ENCODE measurements at regions not wholly inside any gene's neighbourhood (a gene's known extent, or its start where the extent isn't known, plus 50 kb on each side); places are given as distances from the start of the nearest gene placed in this dataset.

DNA sequence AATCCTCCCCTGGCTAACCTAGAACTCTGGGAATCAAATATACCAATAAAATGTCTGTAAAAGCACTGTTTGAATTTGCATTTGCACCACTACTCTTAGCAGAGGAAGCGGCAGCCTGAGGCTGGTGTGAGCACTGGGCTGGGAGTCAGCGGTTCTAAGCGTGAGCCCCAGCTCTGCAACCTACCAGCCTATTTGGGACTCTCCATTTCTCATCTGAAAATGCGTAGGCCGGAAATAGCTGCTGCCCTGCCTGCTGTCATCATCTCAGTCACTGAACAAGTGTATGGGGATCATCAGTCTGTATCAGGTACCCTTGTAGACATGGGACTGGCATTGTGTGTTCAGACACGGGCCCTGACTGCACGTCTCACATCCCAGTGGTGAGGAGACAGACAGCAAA, 194.3 kb downstream of the ANKRD30B start:
- no peak overlapping the region for H3K27ac ChIP-seq (ENCODE audit: low read depth, low read length)
- H3K36me3 ChIP-seq (ENCODE audit: control insufficient read depth, low read length): no peaks in the 10 kb centered on the region
- no peak overlapping the region for H3K4me2 ChIP-seq (ENCODE audit: low read length)
- no peaks in the 10 kb centered on the region for H3K27me3 ChIP-seq (ENCODE audit: control insufficient read depth, low read length)
- H3K4me3 ChIP-seq (ENCODE audit: low read length): no peak overlapping the region
- no peaks in the 10 kb centered on the region for H3F3A ChIP-seq (ENCODE audit: control insufficient read depth, insufficient read depth)
- H3K9me2 ChIP-seq (replicated peaks; ENCODE audit: control insufficient read depth, low read length): no peaks in the 10 kb centered on the region
- H3K9me3 ChIP-seq (ENCODE audit: control insufficient read depth, insufficient read depth, low read length): no peaks in the 10 kb centered on the region; the same call in 1 of the 2 replicates
- H3K4me1 ChIP-seq (ENCODE audit: control insufficient read depth, low read length): no peaks in the 10 kb centered on the region
- H3K79me2 ChIP-seq (ENCODE audit: control insufficient read depth, low read length): no peaks in the 10 kb centered on the region
- TF ChIP-seq, protein P1, sequence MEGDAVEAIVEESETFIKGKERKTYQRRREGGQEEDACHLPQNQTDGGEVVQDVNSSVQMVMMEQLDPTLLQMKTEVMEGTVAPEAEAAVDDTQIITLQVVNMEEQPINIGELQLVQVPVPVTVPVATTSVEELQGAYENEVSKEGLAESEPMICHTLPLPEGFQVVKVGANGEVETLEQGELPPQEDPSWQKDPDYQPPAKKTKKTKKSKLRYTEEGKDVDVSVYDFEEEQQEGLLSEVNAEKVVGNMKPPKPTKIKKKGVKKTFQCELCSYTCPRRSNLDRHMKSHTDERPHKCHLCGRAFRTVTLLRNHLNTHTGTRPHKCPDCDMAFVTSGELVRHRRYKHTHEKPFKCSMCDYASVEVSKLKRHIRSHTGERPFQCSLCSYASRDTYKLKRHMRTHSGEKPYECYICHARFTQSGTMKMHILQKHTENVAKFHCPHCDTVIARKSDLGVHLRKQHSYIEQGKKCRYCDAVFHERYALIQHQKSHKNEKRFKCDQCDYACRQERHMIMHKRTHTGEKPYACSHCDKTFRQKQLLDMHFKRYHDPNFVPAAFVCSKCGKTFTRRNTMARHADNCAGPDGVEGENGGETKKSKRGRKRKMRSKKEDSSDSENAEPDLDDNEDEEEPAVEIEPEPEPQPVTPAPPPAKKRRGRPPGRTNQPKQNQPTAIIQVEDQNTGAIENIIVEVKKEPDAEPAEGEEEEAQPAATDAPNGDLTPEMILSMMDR (IDR thresholded peaks at IDR 0.05; ENCODE audit: low read depth, low read length, poor library complexity, severe bottlenecking): no peak
- no peak for TF ChIP-seq EZH2phosphoT487 (IDR thresholded peaks at IDR 0.05; ENCODE audit: borderline replicate concordance, low read length)
- no peaks in the 10 kb centered on the region for H4K20me1 ChIP-seq (ENCODE audit: control insufficient read depth, insufficient read depth, low read depth, low read length)

GRCh38 chr18:14943486-14943885, 195.5 kb downstream of the ANKRD30B start:
- Histone ChIP-seq H3K79me2 (ENCODE audit: control insufficient read depth, low read length) (no peaks in the 10 kb centered on the region), H3K4me2 (ENCODE audit: low read length) (no peak overlapping the region), H3K4me1 (ENCODE audit: control insufficient read depth, low read length) (no peaks in the 10 kb centered on the region), H3K4me3 (ENCODE audit: low read length) (no peak overlapping the region), H3K9me3 (ENCODE audit: control insufficient read depth, insufficient read depth, low read length) (no peaks in the 10 kb centered on the region; the same call in 1 of the 2 replicates), H3F3A (ENCODE audit: control insufficient read depth, insufficient read depth) (no peaks in the 10 kb centered on the region), H3K27ac (ENCODE audit: low read depth, low read length) (no peak overlapping the region), H3K27me3 (ENCODE audit: control insufficient read depth, low read length) (no peaks in the 10 kb centered on the region), H4K20me1 (ENCODE audit: control insufficient read depth, insufficient read depth, low read depth, low read length) (no peaks in the 10 kb centered on the region), H3K9me2 (replicated peaks; ENCODE audit: control insufficient read depth, low read length) (no peaks in the 10 kb centered on the region), H3K36me3 (ENCODE audit: control insufficient read depth, low read length) (no peaks in the 10 kb centered on the region)
- TF ChIP-seq, protein P1 (IDR thresholded peaks at IDR 0.05; ENCODE audit: low read depth, low read length, poor library complexity, severe bottlenecking): no peak

DNA sequence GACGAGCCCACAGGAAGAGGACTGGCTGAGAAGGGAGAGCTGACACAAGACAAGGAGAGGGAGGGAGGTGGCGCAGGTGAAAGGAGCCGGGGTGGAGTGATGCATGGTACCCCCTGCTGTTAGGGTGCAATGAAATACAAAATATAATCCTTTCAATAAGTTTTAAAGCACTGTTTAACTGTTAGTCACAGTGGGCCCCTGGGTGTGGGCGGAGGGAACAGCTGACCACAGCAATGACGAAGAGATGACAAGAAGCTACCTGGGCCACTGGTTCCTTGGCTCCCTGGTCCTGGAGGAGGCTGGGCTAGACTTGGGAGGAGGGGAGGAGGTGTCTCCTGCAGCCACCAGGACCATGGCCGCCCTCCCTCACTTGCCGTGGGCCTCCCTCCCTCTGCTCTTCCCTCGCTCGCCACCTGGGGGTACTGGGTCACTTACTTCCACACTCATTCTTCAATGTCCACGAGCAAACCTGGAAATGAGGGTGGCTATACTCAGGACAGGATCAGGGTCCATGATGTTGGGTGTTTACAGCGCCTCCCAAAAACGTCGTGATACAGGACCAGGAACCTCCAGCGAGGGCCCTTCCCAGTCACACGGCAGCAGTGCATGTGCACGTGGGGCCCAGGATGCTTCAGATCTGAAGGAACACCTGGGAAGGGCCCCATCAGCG, 196.1 kb downstream of the ANKRD30B start:
- Histone ChIP-seq H4K20me1 (ENCODE audit: control insufficient read depth, insufficient read depth, low read depth, low read length) (no peaks in the 10 kb centered on the region), H3K4me3 (ENCODE audit: low read length) (no peak overlapping the region), H3K27ac (ENCODE audit: low read depth, low read length) (no peak overlapping the region), H3K4me2 (ENCODE audit: low read length) (no peak overlapping the region), H3K9me2 (replicated peaks; ENCODE audit: control insufficient read depth, low read length) (no peaks in the 10 kb centered on the region), H3K4me1 (ENCODE audit: control insufficient read depth, low read length) (no peaks in the 10 kb centered on the region), H3K9me3 (ENCODE audit: control insufficient read depth, insufficient read depth, low read length) (no peaks in the 10 kb centered on the region; the same call in 1 of the 2 replicates), H3K27me3 (ENCODE audit: control insufficient read depth, low read length) (no peaks in the 10 kb centered on the region), H3K36me3 (ENCODE audit: control insufficient read depth, low read length) (no peaks in the 10 kb centered on the region), H3K79me2 (ENCODE audit: control insufficient read depth, low read length) (no peaks in the 10 kb centered on the region), H3F3A (ENCODE audit: control insufficient read depth, insufficient read depth) (no peaks in the 10 kb centered on the region)
- TF ChIP-seq, protein P1 (IDR thresholded peaks at IDR 0.05; ENCODE audit: low read depth, low read length, poor library complexity, severe bottlenecking): no peak
- TF ChIP-seq EZH2phosphoT487 (IDR thresholded peaks at IDR 0.05; ENCODE audit: borderline replicate concordance, low read length): no peak

Data from DOHH2 (cell line).